HCT116 (cell line): ENCODE measurements at regions not wholly inside any gene's neighbourhood (a gene's known extent, or its start where the extent isn't known, plus 50 kb on each side); places are given as distances from the start of the nearest gene placed in this dataset.

ENCODE experiments used
- ATAC-seq: fragments of 200-7000 bp; cut with Tn5 transposase; 2 replicates; pipeline ENCODE4 v1.9.1; 2020; ENCODE audit warnings: mild to moderate bottlenecking, moderate library complexity
- BruUV-seq: library from RNA; stranded (reverse); fragments of 400-500 nt; replicated peaks from 2 replicates; lab custom pipeline; 2021; lab: Mats Ljungman, UMichigan
- CTCF ChIA-PET: fragments of 300-600 bp; sonication (Branson Sonifier 250); formaldehyde crosslinking; loops from one replicate; lab custom pipeline; 2021; ENCODE audit warnings: antibody characterized with exemption; lab: Charles Lee
- POLR2A ChIA-PET: fragments of 300-600, 350-600 bp; sonication (Branson Sonifier 250); formaldehyde crosslinking; loops from one replicate; lab custom pipeline; 2021; ENCODE audit warnings: antibody characterized with exemption; lab: Charles Lee
- RAD21 ChIA-PET, 2 experiments: fragments of 300-600 bp; sonication (Branson Sonifier 250); formaldehyde crosslinking; loops; one replicate each; lab custom pipeline; 2023; ENCODE audit warnings: low total read pairs in 2 of 2; ENCODE audit not compliant: uncharacterized antibody in 2 of 2, unreplicated experiment in 2 of 2, low non-redundant PET in 1 of 2; lab: Charles Lee
- DNase-seq: peaks from one replicate; pipeline ENCODE4 v3.0.0-alpha.2; 2010; ENCODE audit warnings: low read depth, low spot score
- H2AFZ ChIP-seq: fragments of 200-600 bp; shearing (Covaris generic), sonication (generic); 2 replicates; pipeline ENCODE4 v1.6.1; 2017; ENCODE audit warnings: low read depth, mixed run types, mixed read lengths, antibody characterized with exemption, low read length; ENCODE audit not compliant: poor library complexity, severe bottlenecking
- H3K27ac ChIP-seq: 2 replicates; pipeline ENCODE4 v1.5.1; 2012; ENCODE audit warnings: low read depth, low read length
- H3K27me3 ChIP-seq: fragments of 200-600 bp; sonication (generic); 2 replicates; pipeline ENCODE4 v1.6.1; 2016; ENCODE audit warnings: mixed run types, low read length, mixed read lengths; ENCODE audit not compliant: insufficient read depth
- H3K36me3 ChIP-seq, 2 experiments: fragments of 200-500 bp in 1 of 2; fragments of 200-600 bp in 1 of 2; sonication (Bioruptor generic) in 1 of 2; sonication (generic) in 1 of 2; 2 replicates each; pipeline versions ENCODE4 v1.5.1 to v1.6.1; 2014 to 2016; ENCODE audit warnings: low read length in 2 of 2, inconsistent platforms in 1 of 2, mixed read lengths in 1 of 2, mixed run types in 1 of 2; ENCODE audit not compliant: insufficient read depth in 2 of 2, control insufficient read depth in 1 of 2
- H3K4me1 ChIP-seq, 2 experiments: fragments of 200-600 bp in 1 of 2; sonication (generic) in 1 of 2; 2 replicates each; pipeline versions ENCODE4 v1.5.1 to v1.6.1; 2012 to 2017; ENCODE audit warnings: low read length in 2 of 2, inconsistent platforms in 1 of 2, mild to moderate bottlenecking in 1 of 2, mixed read lengths in 1 of 2, mixed run types in 1 of 2, moderate library complexity in 1 of 2; ENCODE audit not compliant: insufficient read depth in 2 of 2, control insufficient read depth in 1 of 2
- H3K4me2 ChIP-seq: fragments of 200-600 bp; sonication (generic); 2 replicates; pipeline ENCODE4 v1.6.1; 2017; ENCODE audit warnings: mixed run types, low read length, mixed read lengths
- H3K4me3 ChIP-seq, 2 experiments: fragments of 200-600 bp in 1 of 2; sonication (generic) in 1 of 2; replicated peaks in 1 of 2; 2 replicates each; pipeline ENCODE4 v1.5.1; 2011 to 2016; ENCODE audit warnings: low read length in 2 of 2, control low read depth in 1 of 2, low read depth in 1 of 2, mild to moderate bottlenecking in 1 of 2, mixed read lengths in 1 of 2, mixed run types in 1 of 2
- H3K79me2 ChIP-seq: fragments of 200-600 bp; sonication (generic); 2 replicates; pipeline ENCODE4 v1.6.1; 2017; ENCODE audit warnings: mild to moderate bottlenecking, mixed run types, low read length, moderate library complexity, mixed read lengths; ENCODE audit not compliant: insufficient read depth
- H3K9ac ChIP-seq: fragments of 200-600 bp; sonication (generic); 2 replicates; pipeline ENCODE4 v1.6.1; 2016; ENCODE audit warnings: low read length, mixed read lengths
- H3K9me2 ChIP-seq: fragments of 200-600 bp; sonication (generic), shearing (Covaris generic); 2 replicates; pipeline ENCODE4 v1.6.1; 2017; ENCODE audit warnings: mixed run types, mild to moderate bottlenecking, moderate library complexity; ENCODE audit not compliant: insufficient read depth
- H3K9me3 ChIP-seq, 2 experiments: fragments of 200-500 bp in 1 of 2; fragments of 200-600 bp in 1 of 2; sonication (Bioruptor generic) in 1 of 2; sonication (generic) in 1 of 2; 2 replicates each; pipeline ENCODE4 v1.6.1; 2014 to 2017; ENCODE audit warnings: low read length in 2 of 2, mixed read lengths in 2 of 2, inconsistent platforms in 1 of 2, low read depth in 1 of 2, mild to moderate bottlenecking in 1 of 2, mixed run types in 1 of 2, moderate library complexity in 1 of 2; ENCODE audit not compliant: control insufficient read depth in 1 of 2, insufficient read depth in 1 of 2
- H4K20me1 ChIP-seq: fragments of 200-600 bp; sonication (generic), shearing (Covaris generic); 2 replicates; pipeline ENCODE4 v1.6.1; 2017; ENCODE audit warnings: mixed run types, mild to moderate bottlenecking, moderate library complexity; ENCODE audit not compliant: insufficient read depth
- ATF3 ChIP-seq: IDR thresholded peaks from 2 replicates; pipeline ENCODE4 v1.6.1; 2012
- CBX3 ChIP-seq: IDR thresholded peaks from 2 replicates; pipeline ENCODE4 v1.6.1; 2012; ENCODE audit warnings: low read depth
- CEBPB ChIP-seq: IDR thresholded peaks from 2 replicates; pipeline ENCODE4 v1.6.1; 2012; ENCODE audit warnings: low read depth
- EZH2 ChIP-seq: fragments of 200-600 bp; sonication (generic); IDR thresholded peaks from 2 replicates; pipeline ENCODE4 v1.6.1; 2017; ENCODE audit warnings: antibody characterized with exemption, mixed run types
- POLR2A ChIP-seq: IDR thresholded peaks from 2 replicates; pipeline ENCODE4 v1.7.0; 2011; ENCODE audit warnings: borderline replicate concordance; ENCODE audit not compliant: insufficient read depth, insufficient read length; ENCODE audit errors: extremely low read depth
- RAD21 ChIP-seq: IDR thresholded peaks from 2 replicates; pipeline ENCODE4 v1.6.1; 2012; ENCODE audit warnings: low read depth, mild to moderate bottlenecking
- SIN3A ChIP-seq: IDR thresholded peaks from 2 replicates; pipeline ENCODE4 v1.6.1; 2012; ENCODE audit warnings: low read depth
- TCF7L2 ChIP-seq: IDR thresholded peaks from 2 replicates; pipeline ENCODE4 v1.7.0; 2011; ENCODE audit warnings: borderline replicate concordance, inconsistent platforms; ENCODE audit not compliant: insufficient read depth, insufficient read length; ENCODE audit errors: extremely low read depth
- YY1 ChIP-seq: IDR thresholded peaks from 2 replicates; pipeline ENCODE4 v1.6.1; 2011; ENCODE audit warnings: low read length, low read depth, moderate library complexity, mild to moderate bottlenecking; ENCODE audit not compliant: insufficient replicate concordance; ENCODE audit errors: extremely low read depth
- ZFX ChIP-seq: fragments of 450-650 bp; IDR thresholded peaks from 2 replicates; pipeline ENCODE4 v1.6.1; 2017
- intact Hi-C: fragments of 100-400 bp; cut with micrococcal nuclease; formaldehyde crosslinking; loops from 2 replicates; pipeline ENCODE4 v1.10.0; 2022
- TF ChIP-seq, protein P1 (sequence below): IDR thresholded peaks from 2 replicates; pipeline ENCODE4 v1.6.1; 2012; ENCODE audit warnings: low read depth

DNA sequence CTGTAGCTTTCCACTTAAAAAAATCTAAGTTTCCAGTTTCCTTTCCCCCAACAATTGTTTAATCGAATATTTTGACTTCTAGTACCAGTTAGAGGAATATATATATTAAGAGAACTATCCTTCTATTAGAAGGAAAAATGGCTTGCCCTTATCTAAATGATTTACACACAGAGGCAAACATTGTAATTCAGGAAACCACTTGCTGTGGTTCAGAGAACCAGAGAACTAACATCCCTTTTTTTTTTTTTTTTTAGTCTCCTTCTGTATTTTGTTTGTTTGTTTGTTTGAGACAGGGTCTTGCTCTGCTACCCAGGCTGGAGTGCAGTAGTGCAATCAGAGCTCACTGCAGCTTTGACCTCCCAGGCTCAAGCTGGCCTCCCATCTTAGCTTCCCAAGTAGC, 746.6 kb downstream of the VRK1 start:
- intact Hi-C loops: no loop called here

More for the DNA sequence above, 746.6 kb downstream of the VRK1 start:
- CTCF ChIA-PET: no interaction called here
- ATAC-seq: no peak
- Histone ChIP-seq H3K4me2 (no peak overlapping the region), H3K4me3 (no peak overlapping the region), H3K9ac (no peak overlapping the region), H3K9me3 (no peaks in the 10 kb centered on the region), H4K20me1 (no peaks in the 10 kb centered on the region), H3K27ac (no peak overlapping the region), H3K79me2 (no peaks in the 10 kb centered on the region), H3K9me2 (no peaks in the 10 kb centered on the region), H3K27me3 (peaks cover 10% of the 10 kb centered on the region; the same call in 1 of the 2 replicates)
- BruUV-seq: no TSS peak
- TF ChIP-seq ZFX (no peak), CEBPB (no peak), SIN3A (no peak), CBX3 (no peak), POLR2A (no peak), RAD21 (no peak), EZH2 (no peak), ATF3 (no peak), TCF7L2 (no peak), YY1 (no peak)
- TF ChIP-seq, protein P1, sequence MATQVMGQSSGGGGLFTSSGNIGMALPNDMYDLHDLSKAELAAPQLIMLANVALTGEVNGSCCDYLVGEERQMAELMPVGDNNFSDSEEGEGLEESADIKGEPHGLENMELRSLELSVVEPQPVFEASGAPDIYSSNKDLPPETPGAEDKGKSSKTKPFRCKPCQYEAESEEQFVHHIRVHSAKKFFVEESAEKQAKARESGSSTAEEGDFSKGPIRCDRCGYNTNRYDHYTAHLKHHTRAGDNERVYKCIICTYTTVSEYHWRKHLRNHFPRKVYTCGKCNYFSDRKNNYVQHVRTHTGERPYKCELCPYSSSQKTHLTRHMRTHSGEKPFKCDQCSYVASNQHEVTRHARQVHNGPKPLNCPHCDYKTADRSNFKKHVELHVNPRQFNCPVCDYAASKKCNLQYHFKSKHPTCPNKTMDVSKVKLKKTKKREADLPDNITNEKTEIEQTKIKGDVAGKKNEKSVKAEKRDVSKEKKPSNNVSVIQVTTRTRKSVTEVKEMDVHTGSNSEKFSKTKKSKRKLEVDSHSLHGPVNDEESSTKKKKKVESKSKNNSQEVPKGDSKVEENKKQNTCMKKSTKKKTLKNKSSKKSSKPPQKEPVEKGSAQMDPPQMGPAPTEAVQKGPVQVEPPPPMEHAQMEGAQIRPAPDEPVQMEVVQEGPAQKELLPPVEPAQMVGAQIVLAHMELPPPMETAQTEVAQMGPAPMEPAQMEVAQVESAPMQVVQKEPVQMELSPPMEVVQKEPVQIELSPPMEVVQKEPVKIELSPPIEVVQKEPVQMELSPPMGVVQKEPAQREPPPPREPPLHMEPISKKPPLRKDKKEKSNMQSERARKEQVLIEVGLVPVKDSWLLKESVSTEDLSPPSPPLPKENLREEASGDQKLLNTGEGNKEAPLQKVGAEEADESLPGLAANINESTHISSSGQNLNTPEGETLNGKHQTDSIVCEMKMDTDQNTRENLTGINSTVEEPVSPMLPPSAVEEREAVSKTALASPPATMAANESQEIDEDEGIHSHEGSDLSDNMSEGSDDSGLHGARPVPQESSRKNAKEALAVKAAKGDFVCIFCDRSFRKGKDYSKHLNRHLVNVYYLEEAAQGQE: no peak
- TF ChIP-seq, all 23 proteins: peak for 0
- Histone ChIP-seq H3K36me3 (no peaks in the 10 kb centered on the region), H3K4me1 (peaks cover 0 to 4% of the 10 kb centered on the region in 2 experiments; a peak in 1 of 4 replicates), H2AFZ (no peak overlapping the region)
- RAD21 ChIA-PET: no interaction called here
- DNase-seq: no peak
- POLR2A ChIA-PET: no interaction called here
